ENCODE measurements at regions not wholly inside any gene's neighbourhood (a gene's known extent, or its start where the extent isn't known, plus 50 kb on each side); places are given as distances from the start of the nearest gene placed in this dataset.

- no peak overlapping the region for H3K27ac ChIP-seq (ENCODE audit: low read length)
- no peak overlapping the region for H3K4me3 ChIP-seq (ENCODE audit: low read depth in 1 of 2, low read length in 2 of 2)
- no peaks in the 10 kb centered on the region for H3K27me3 ChIP-seq (ENCODE audit: insufficient read depth, low read length, poor library complexity)
- no peak overlapping the region for H3K4me2 ChIP-seq (ENCODE audit: insufficient read depth, low read length)
- DNase-seq (no peak), ATAC-seq (ENCODE audit: insufficient read depth, low read depth) (no peak)
- H3K9me3 ChIP-seq (ENCODE audit: insufficient read depth, low read length, severe bottlenecking), result no peaks in the 10 kb centered on the region
- no peaks in the 10 kb centered on the region for H3K79me2 ChIP-seq (ENCODE audit: insufficient read depth, low read length)
- H3K9ac ChIP-seq (ENCODE audit: low read depth, low read length), result no peak overlapping the region
- no peak overlapping the region for H2AFZ ChIP-seq (ENCODE audit: low read depth, low read length)
- H3K4me1 ChIP-seq (ENCODE audit: insufficient read depth, low read length), result no peaks in the 10 kb centered on the region
- TF ChIP-seq CTCF (IDR thresholded peaks at IDR 0.05; ENCODE audit: borderline replicate concordance, extremely low read depth, low read length, poor library complexity, severe bottlenecking) (no peak), EZH2 (IDR thresholded peaks at IDR 0.05; ENCODE audit: borderline replicate concordance, low read depth, low read length, severe bottlenecking) (no peak)
- H4K20me1 ChIP-seq (ENCODE audit: insufficient read depth, low read length), result no peaks in the 10 kb centered on the region
- no peaks in the 10 kb centered on the region for H3K36me3 ChIP-seq (ENCODE audit: insufficient read depth, low read length)
These were observed 631.1 kb upstream of the TENM3 start for GRCh38 chr4:181611946-181612600.

- Histone ChIP-seq H3K36me3 (ENCODE audit: insufficient read depth, low read length) (no peaks in the 10 kb centered on the region), H3K9me3 (ENCODE audit: insufficient read depth, low read length, severe bottlenecking) (no peaks in the 10 kb centered on the region), H3K4me2 (ENCODE audit: insufficient read depth, low read length) (no peak overlapping the region), H4K20me1 (ENCODE audit: insufficient read depth, low read length) (no peaks in the 10 kb centered on the region), H2AFZ (ENCODE audit: low read depth, low read length) (no peak overlapping the region), H3K9ac (ENCODE audit: low read depth, low read length) (no peak overlapping the region), H3K27ac (ENCODE audit: low read length) (no peak overlapping the region), H3K79me2 (ENCODE audit: insufficient read depth, low read length) (no peaks in the 10 kb centered on the region), H3K27me3 (ENCODE audit: insufficient read depth, low read length, poor library complexity) (no peaks in the 10 kb centered on the region), H3K4me1 (ENCODE audit: insufficient read depth, low read length) (no peaks in the 10 kb centered on the region), H3K4me3 (ENCODE audit: low read depth in 1 of 2, low read length in 2 of 2) (no peak overlapping the region)
- no peak for ATAC-seq (ENCODE audit: insufficient read depth, low read depth)
- DNase-seq, result no peak
- no peak for TF ChIP-seq CTCF (IDR thresholded peaks at IDR 0.05; ENCODE audit: borderline replicate concordance, extremely low read depth, low read length, poor library complexity, severe bottlenecking)
- TF ChIP-seq EZH2 (IDR thresholded peaks at IDR 0.05; ENCODE audit: borderline replicate concordance, low read depth, low read length, severe bottlenecking), result no peak
These were observed 630.0 kb upstream of the TENM3 start for GRCh38 chr4:181613200-181613599.

GRCh38 chr4:181618038-181618618 is 625.1 kb upstream of the TENM3 start:
- no peak overlapping the region for H2AFZ ChIP-seq (ENCODE audit: low read depth, low read length)
- H4K20me1 ChIP-seq (ENCODE audit: insufficient read depth, low read length), result no peaks in the 10 kb centered on the region
- DNase-seq (no peak), ATAC-seq (ENCODE audit: insufficient read depth, low read depth) (no peak)
- H3K9me3 ChIP-seq (ENCODE audit: insufficient read depth, low read length, severe bottlenecking), result no peaks in the 10 kb centered on the region
- H3K9ac ChIP-seq (ENCODE audit: low read depth, low read length), result no peak overlapping the region
- H3K4me2 ChIP-seq (ENCODE audit: insufficient read depth, low read length), result no peak overlapping the region
- H3K79me2 ChIP-seq (ENCODE audit: insufficient read depth, low read length), result no peaks in the 10 kb centered on the region
- no peak overlapping the region for H3K4me3 ChIP-seq (ENCODE audit: low read depth in 1 of 2, low read length in 2 of 2)
- no peak for TF ChIP-seq CTCF (IDR thresholded peaks at IDR 0.05; ENCODE audit: borderline replicate concordance, extremely low read depth, low read length, poor library complexity, severe bottlenecking)
- no peak for TF ChIP-seq EZH2 (IDR thresholded peaks at IDR 0.05; ENCODE audit: borderline replicate concordance, low read depth, low read length, severe bottlenecking)
- H3K4me1 ChIP-seq (ENCODE audit: insufficient read depth, low read length), result no peaks in the 10 kb centered on the region
- no peaks in the 10 kb centered on the region for H3K27me3 ChIP-seq (ENCODE audit: insufficient read depth, low read length, poor library complexity)
- no peaks in the 10 kb centered on the region for H3K36me3 ChIP-seq (ENCODE audit: insufficient read depth, low read length)
- H3K27ac ChIP-seq (ENCODE audit: low read length), result no peak overlapping the region
